NCI-H1105 treated with DMSO at 0.1 percent for 48 hours (cell line): ENCODE measurements at regions not wholly inside any gene's neighbourhood (a gene's known extent, or its start where the extent isn't known, plus 50 kb on each side); places are given as distances from the start of the nearest gene placed in this dataset.
"Not testable (repeated sequence)": the region's sequence is repeated elsewhere in the genome, so short reads cannot be mapped to it uniquely, and the experiment has no call there.

Experiments
- DNase-seq: peaks from one replicate; lab custom pipeline; 2025; lab: John Stamatoyannopoulos, UW

GRCh38 chr7:82624965-82625364, 181.4 kb upstream of the CACNA2D1 start:
- no peak for DNase-seq

GRCh38 chr7:82624337-82624736, 180.8 kb upstream of the CACNA2D1 start:
- no peak for DNase-seq

- DNase-seq = no peak
Measured at GRCh38 chr7:82623812-82624211, 180.2 kb upstream of the CACNA2D1 start.

GRCh38 chr7:82617156-82617555, 173.6 kb upstream of the CACNA2D1 start:
- DNase-seq = no peak

- no peak for DNase-seq
Measured at GRCh38 chr7:82616059-82616728, 172.6 kb upstream of the CACNA2D1 start.

- DNase-seq = no peak
Measured at GRCh38 chr7:82615527-82615926, 171.9 kb upstream of the CACNA2D1 start.

GRCh38 chr7:82609746-82610145, 166.2 kb upstream of the CACNA2D1 start:
- DNase-seq = no peak

GRCh38 chr7:82605247-82605864, 161.8 kb upstream of the CACNA2D1 start:
- peak; percentile 79 for DNase-seq

GRCh38 chr7:82602066-82602465, 158.5 kb upstream of the CACNA2D1 start:
- no peak for DNase-seq

- DNase-seq = no peak
Measured at GRCh38 chr7:82600531-82600930, 157.0 kb upstream of the CACNA2D1 start.

- DNase-seq = no peak
Measured at GRCh38 chr7:82599895-82600294, 156.3 kb upstream of the CACNA2D1 start.

GRCh38 chr7:82598958-82599357, 155.4 kb upstream of the CACNA2D1 start:
- no peak for DNase-seq

GRCh38 chr7:82595795-82596194, 152.2 kb upstream of the CACNA2D1 start:
- DNase-seq = not testable (repeated sequence)

- DNase-seq = peak; percentile 73
Measured at GRCh38 chr7:82595176-82595575, 151.6 kb upstream of the CACNA2D1 start.

- DNase-seq = peak; percentile 63
Measured at GRCh38 chr7:82594665-82595064, 151.1 kb upstream of the CACNA2D1 start.

- peak; percentile 93 for DNase-seq
Measured at GRCh38 chr7:82593780-82594179, 150.2 kb upstream of the CACNA2D1 start.

GRCh38 chr7:82592416-82592815, 148.8 kb upstream of the CACNA2D1 start:
- no peak for DNase-seq

- no peak for DNase-seq
Measured at GRCh38 chr7:82579047-82579446, 135.5 kb upstream of the CACNA2D1 start.

- no peak for DNase-seq
Measured at GRCh38 chr7:82578430-82578829, 134.9 kb upstream of the CACNA2D1 start.

GRCh38 chr7:82572195-82572880, 128.8 kb upstream of the CACNA2D1 start:
- peak; percentile 91 for DNase-seq

GRCh38 chr7:82571047-82571446, 127.5 kb upstream of the CACNA2D1 start:
- DNase-seq = not testable (repeated sequence)

GRCh38 chr7:82567841-82568240, 124.3 kb upstream of the CACNA2D1 start:
- no peak for DNase-seq

- no peak for DNase-seq
Measured at GRCh38 chr7:82567356-82567755, 123.8 kb upstream of the CACNA2D1 start.
